ENCODE measurements at regions not wholly inside any gene's neighbourhood (a gene's known extent, or its start where the extent isn't known, plus 50 kb on each side); places are given as distances from the start of the nearest gene placed in this dataset.

DNA sequence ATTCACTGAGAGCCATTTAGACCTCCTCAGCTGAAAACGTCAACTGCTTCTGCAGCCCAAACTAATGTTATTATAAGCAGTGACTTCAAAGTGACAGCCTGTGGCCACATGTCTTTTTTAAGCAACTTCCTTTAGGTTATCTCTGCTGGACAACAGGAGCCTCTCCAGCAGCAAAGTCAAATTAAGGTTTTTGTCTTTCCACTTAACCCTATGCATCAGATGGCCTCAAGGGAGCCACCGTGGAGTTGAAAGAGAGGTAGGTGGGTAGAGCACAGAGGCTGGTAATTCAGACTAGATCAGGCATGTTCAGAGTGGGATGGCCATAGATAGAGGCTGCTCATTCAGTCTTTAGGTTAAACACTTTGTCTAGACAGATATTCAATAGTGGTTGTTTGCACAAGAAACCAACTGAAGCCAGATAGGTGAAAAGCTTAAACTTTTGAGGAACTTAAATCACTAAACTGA lies 300.6 kb upstream of the ECI2 start:
- Mint-ChIP-seq H3K4me3 (ENCODE audit: unreplicated experiment) (no peak overlapping the region), H3K4me1 (ENCODE audit: unreplicated experiment) (peaks cover 4% of the 10 kb centered on the region), H3K9me3 (ENCODE audit: unreplicated experiment) (no peaks in the 10 kb centered on the region), H3K27me3 (ENCODE audit: unreplicated experiment) (peaks cover 2% of the 10 kb centered on the region), H3K36me3 (ENCODE audit: low read depth, unreplicated experiment) (no peaks in the 10 kb centered on the region), H3K27ac (ENCODE audit: unreplicated experiment) (no peak overlapping the region)
- DNase-seq (ENCODE audit: low spot score) = no peak
- TF ChIP-seq, protein P1, sequence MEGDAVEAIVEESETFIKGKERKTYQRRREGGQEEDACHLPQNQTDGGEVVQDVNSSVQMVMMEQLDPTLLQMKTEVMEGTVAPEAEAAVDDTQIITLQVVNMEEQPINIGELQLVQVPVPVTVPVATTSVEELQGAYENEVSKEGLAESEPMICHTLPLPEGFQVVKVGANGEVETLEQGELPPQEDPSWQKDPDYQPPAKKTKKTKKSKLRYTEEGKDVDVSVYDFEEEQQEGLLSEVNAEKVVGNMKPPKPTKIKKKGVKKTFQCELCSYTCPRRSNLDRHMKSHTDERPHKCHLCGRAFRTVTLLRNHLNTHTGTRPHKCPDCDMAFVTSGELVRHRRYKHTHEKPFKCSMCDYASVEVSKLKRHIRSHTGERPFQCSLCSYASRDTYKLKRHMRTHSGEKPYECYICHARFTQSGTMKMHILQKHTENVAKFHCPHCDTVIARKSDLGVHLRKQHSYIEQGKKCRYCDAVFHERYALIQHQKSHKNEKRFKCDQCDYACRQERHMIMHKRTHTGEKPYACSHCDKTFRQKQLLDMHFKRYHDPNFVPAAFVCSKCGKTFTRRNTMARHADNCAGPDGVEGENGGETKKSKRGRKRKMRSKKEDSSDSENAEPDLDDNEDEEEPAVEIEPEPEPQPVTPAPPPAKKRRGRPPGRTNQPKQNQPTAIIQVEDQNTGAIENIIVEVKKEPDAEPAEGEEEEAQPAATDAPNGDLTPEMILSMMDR (IDR thresholded peaks at IDR 0.05; ENCODE audit: unreplicated experiment) = no peak

DNA sequence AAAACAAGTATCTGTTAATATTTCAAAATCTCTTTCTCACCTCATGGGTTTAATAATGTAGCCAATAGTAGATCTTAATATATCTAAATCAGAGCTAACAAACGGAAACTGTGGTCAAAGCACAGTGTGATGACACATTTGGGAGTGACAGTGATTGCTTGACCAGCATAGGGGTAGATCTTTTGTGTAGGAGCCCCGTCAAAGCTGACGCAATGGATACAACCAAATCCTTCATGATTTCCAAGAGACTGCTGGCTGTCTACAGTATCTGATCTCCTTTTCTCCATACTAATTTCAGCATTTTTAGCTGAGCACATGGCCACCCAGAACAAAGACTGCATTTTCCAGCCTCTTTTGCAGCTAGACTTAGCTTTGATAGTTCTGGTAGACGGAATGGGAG lies 299.3 kb upstream of the ECI2 start:
- TF ChIP-seq, protein P1 (IDR thresholded peaks at IDR 0.05; ENCODE audit: unreplicated experiment) = no peak
- H3K27me3 Mint-ChIP-seq (ENCODE audit: unreplicated experiment) = peaks cover 4% of the 10 kb centered on the region
- no peaks in the 10 kb centered on the region for H3K9me3 Mint-ChIP-seq (ENCODE audit: unreplicated experiment)
- H3K27ac Mint-ChIP-seq (ENCODE audit: unreplicated experiment) = no peak overlapping the region
- H3K4me3 Mint-ChIP-seq (ENCODE audit: unreplicated experiment) = no peak overlapping the region
- peaks cover 4% of the 10 kb centered on the region for H3K4me1 Mint-ChIP-seq (ENCODE audit: unreplicated experiment)
- no peak for DNase-seq (ENCODE audit: low spot score)
- peaks cover under 1% of the 10 kb centered on the region for H3K36me3 Mint-ChIP-seq (ENCODE audit: low read depth, unreplicated experiment)

- H3K4me1 Mint-ChIP-seq (ENCODE audit: unreplicated experiment) = peaks cover 4% of the 10 kb centered on the region
Observed at GRCh38 chr6:4433199-4433598, 297.8 kb upstream of the ECI2 start.

DNA sequence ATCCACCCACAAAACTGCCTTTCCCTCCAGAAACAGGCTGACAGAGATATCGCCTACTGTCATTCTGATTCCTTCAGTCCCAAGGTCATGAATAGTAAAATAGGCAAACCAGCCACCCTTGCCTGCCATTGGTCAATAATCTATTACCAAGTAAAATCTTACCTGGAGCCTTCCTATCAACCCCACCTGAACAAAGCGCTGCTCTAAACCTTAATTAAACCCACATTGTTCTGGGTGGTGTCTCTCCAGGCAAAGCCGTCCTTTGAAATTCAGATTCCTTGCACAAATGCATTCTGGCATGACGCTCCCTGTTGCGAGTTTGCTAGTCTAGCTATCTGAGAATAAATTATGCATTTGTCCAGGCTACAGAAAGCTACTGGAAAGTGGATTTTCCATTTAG lies 291.6 kb upstream of the ECI2 start:
- TF ChIP-seq, protein P1 (IDR thresholded peaks at IDR 0.05; ENCODE audit: unreplicated experiment) = no peak
- peaks cover 3% of the 10 kb centered on the region for H3K36me3 Mint-ChIP-seq (ENCODE audit: low read depth, unreplicated experiment)
- peaks cover 4% of the 10 kb centered on the region for H3K9me3 Mint-ChIP-seq (ENCODE audit: unreplicated experiment)
- DNase-seq (ENCODE audit: low spot score) = no peak
- H3K4me1 Mint-ChIP-seq (ENCODE audit: unreplicated experiment) = no peaks in the 10 kb centered on the region
- H3K27me3 Mint-ChIP-seq (ENCODE audit: unreplicated experiment) = peaks cover 5% of the 10 kb centered on the region
- no peak overlapping the region for H3K27ac Mint-ChIP-seq (ENCODE audit: unreplicated experiment)
- no peak overlapping the region for H3K4me3 Mint-ChIP-seq (ENCODE audit: unreplicated experiment)

More at GRCh38 chr6:4433199-4433598, 297.8 kb upstream of the ECI2 start:
- Mint-ChIP-seq H3K27me3 (ENCODE audit: unreplicated experiment) (peaks cover 5% of the 10 kb centered on the region), H3K27ac (ENCODE audit: unreplicated experiment) (no peak overlapping the region), H3K9me3 (ENCODE audit: unreplicated experiment) (no peaks in the 10 kb centered on the region), H3K4me3 (ENCODE audit: unreplicated experiment) (no peak overlapping the region), H3K36me3 (ENCODE audit: low read depth, unreplicated experiment) (peaks cover 3% of the 10 kb centered on the region)
- TF ChIP-seq, protein P1 (IDR thresholded peaks at IDR 0.05; ENCODE audit: unreplicated experiment) = no peak
- DNase-seq (ENCODE audit: low spot score) = no peak

DNA sequence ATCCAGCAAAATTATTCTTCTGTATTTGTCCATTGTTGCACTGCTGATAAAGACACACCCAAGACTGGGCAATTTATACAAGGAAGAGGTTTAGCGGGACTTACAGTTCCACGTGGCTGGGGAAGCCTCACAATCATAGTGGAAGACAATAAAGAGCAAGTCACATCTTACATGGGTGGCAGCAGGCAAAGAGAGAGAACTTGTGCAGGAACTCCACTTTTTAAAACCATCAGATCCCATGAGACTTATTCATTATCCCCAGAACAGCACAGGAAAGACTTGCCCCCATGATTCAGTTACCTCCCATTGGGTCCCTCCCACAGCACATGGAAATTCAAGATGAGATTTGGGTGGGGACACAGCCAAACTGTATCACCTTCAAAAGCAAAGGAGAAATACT lies 286.5 kb upstream of the ECI2 start:
- H3K4me1 Mint-ChIP-seq (ENCODE audit: unreplicated experiment) = peaks cover 5% of the 10 kb centered on the region
- peaks cover 4% of the 10 kb centered on the region for H3K36me3 Mint-ChIP-seq (ENCODE audit: low read depth, unreplicated experiment)
- TF ChIP-seq, protein P1 (IDR thresholded peaks at IDR 0.05; ENCODE audit: unreplicated experiment) = no peak
- H3K4me3 Mint-ChIP-seq (ENCODE audit: unreplicated experiment) = no peak overlapping the region
- no peak for DNase-seq (ENCODE audit: low spot score)
- H3K27me3 Mint-ChIP-seq (ENCODE audit: unreplicated experiment) = peaks cover 2% of the 10 kb centered on the region
- H3K9me3 Mint-ChIP-seq (ENCODE audit: unreplicated experiment) = peaks cover 10% of the 10 kb centered on the region
- no peak overlapping the region for H3K27ac Mint-ChIP-seq (ENCODE audit: unreplicated experiment)

Data from endothelial cell (in vitro differentiated cells).